H1 (cell line): ENCODE measurements at regions not wholly inside any gene's neighbourhood (a gene's known extent, or its start where the extent isn't known, plus 50 kb on each side); places are given as distances from the start of the nearest gene placed in this dataset.

Source experiments
- CTCF ChIA-PET: fragments of 300-600 bp; sonication (Branson Sonifier 250); formaldehyde crosslinking; loops from one replicate; lab custom pipeline; 2021; ENCODE audit not compliant: partially characterized antibody; lab: Charles Lee
- POLR2A ChIA-PET: fragments of 300-600 bp; sonication (Branson Sonifier 250); formaldehyde crosslinking; loops from one replicate; lab custom pipeline; 2021; ENCODE audit warnings: inconsistent platforms; ENCODE audit not compliant: partially characterized antibody; lab: Charles Lee
- DNase-seq, 2 experiments: peaks; one replicate each; pipeline versions ENCODE4 v3.0.0 to v3.0.0-alpha.2; 2010 to 2022; ENCODE audit warnings: low spot score in 2 of 2, low read depth in 1 of 2, mixed read lengths in 1 of 2
- FAIRE-seq: peaks from 2 replicates; lab custom pipeline; 2011; peaks lifted over from hg19 to GRCh38; lab: Jason Lieb, UNC
- H2AFZ ChIP-seq: 2 replicates; pipeline ENCODE4 v1.8.1; 2012; ENCODE audit warnings: low read length, inconsistent platforms
- H2AK5ac ChIP-seq: 2 replicates; pipeline ENCODE4 v1.6.1; 2013; ENCODE audit warnings: low read depth, low read length
- H2BK120ac ChIP-seq: replicated peaks from 2 replicates; pipeline ENCODE3; 2013; ENCODE audit warnings: low read depth, low read length, inconsistent platforms
- H2BK12ac ChIP-seq: 2 replicates; pipeline ENCODE4 v1.6.1; 2013; ENCODE audit warnings: low read depth, low read length
- H2BK15ac ChIP-seq: 2 replicates; pipeline ENCODE4 v1.6.1; 2013; ENCODE audit warnings: low read length
- H2BK20ac ChIP-seq: 2 replicates; pipeline ENCODE4 v1.6.1; 2013; ENCODE audit warnings: low read length
- H2BK5ac ChIP-seq: 2 replicates; pipeline ENCODE4 v1.6.1; 2013; ENCODE audit warnings: low read depth, low read length
- H3K14ac ChIP-seq: 2 replicates; pipeline ENCODE4 v1.6.1; 2013; ENCODE audit warnings: inconsistent platforms; ENCODE audit not compliant: insufficient read length
- H3K18ac ChIP-seq: 2 replicates; pipeline ENCODE4 v1.6.1; 2013; ENCODE audit warnings: low read length; ENCODE audit errors: extremely low read depth
- H3K23ac ChIP-seq: 2 replicates; pipeline ENCODE4 v1.6.1; 2013; ENCODE audit warnings: inconsistent platforms; ENCODE audit not compliant: insufficient read length
- H3K23me2 ChIP-seq: 2 replicates; pipeline ENCODE4 v1.6.1; 2013; ENCODE audit warnings: low read depth, low read length
- H3K27ac ChIP-seq: 2 replicates; pipeline ENCODE4 v1.6.1; 2011; ENCODE audit warnings: low read depth, low read length, inconsistent platforms
- H3K27me3 ChIP-seq, 4 experiments: replicated peaks in 1 of 4; 1 replicate in 1 of 4; 2 replicates in 3 of 4; pipeline versions ENCODE4 v1.6.1 to v1.8.1; 2011 to 2013; ENCODE audit warnings: low read length in 3 of 4, mild to moderate bottlenecking in 3 of 4, inconsistent platforms in 2 of 4, mixed read lengths in 2 of 4, moderate library complexity in 1 of 4; ENCODE audit not compliant: control insufficient read depth in 3 of 4, insufficient read depth in 3 of 4; ENCODE audit errors: extremely low read depth in 1 of 4
- H3K36me3 ChIP-seq, 4 experiments: 2 replicates each; pipeline versions ENCODE4 v1.6.1 to v1.8.1; 2011 to 2013; ENCODE audit warnings: mild to moderate bottlenecking in 4 of 4, low read length in 3 of 4, moderate library complexity in 2 of 4, control low read depth in 1 of 4, inconsistent platforms in 1 of 4; ENCODE audit not compliant: insufficient read depth in 4 of 4, control insufficient read depth in 2 of 4
- H3K4ac ChIP-seq: replicated peaks from 2 replicates; pipeline ENCODE3; 2013; ENCODE audit warnings: low read length, low read depth, mixed read lengths, inconsistent platforms; ENCODE audit not compliant: insufficient read length
- H3K4me1 ChIP-seq, 4 experiments: replicated peaks in 1 of 4; 1 replicate in 1 of 4; 2 replicates in 3 of 4; pipeline versions ENCODE4 v1.6.1 to v1.8.1; 2011 to 2013; ENCODE audit warnings: low read length in 3 of 4, inconsistent platforms in 2 of 4, mixed read lengths in 1 of 4; ENCODE audit not compliant: insufficient read depth in 4 of 4, control insufficient read depth in 3 of 4
- H3K4me2 ChIP-seq, 2 experiments: 2 replicates each; pipeline versions ENCODE4 v1.6.1 to v1.8.1; 2011 to 2013; ENCODE audit warnings: low read depth in 2 of 2, low read length in 2 of 2, control low read depth in 1 of 2, inconsistent platforms in 1 of 2, mild to moderate bottlenecking in 1 of 2; ENCODE audit not compliant: insufficient read depth in 1 of 2
- H3K4me3 ChIP-seq, 4 experiments: fragments of 200-600, 300-600 bp in 1 of 4; sonication (generic), shearing (Covaris generic), sonication (Bioruptor Twin) in 1 of 4; 2 replicates each; pipeline versions ENCODE4 v1.5.1 to v1.8.1; 2011 to 2016; ENCODE audit warnings: low read length in 4 of 4, low read depth in 3 of 4, control low read depth in 2 of 4, inconsistent platforms in 2 of 4, mild to moderate bottlenecking in 2 of 4, mixed read lengths in 1 of 4, moderate library complexity in 1 of 4; ENCODE audit not compliant: insufficient read depth in 2 of 4; ENCODE audit errors: extremely low read depth in 1 of 4
- H3K56ac ChIP-seq: replicated peaks from 2 replicates; pipeline ENCODE3; 2013; ENCODE audit warnings: low read depth, mild to moderate bottlenecking, mixed read lengths, low read length, inconsistent platforms; ENCODE audit not compliant: insufficient read length
- H3K79me1 ChIP-seq: 2 replicates; pipeline ENCODE4 v1.6.1; 2013; ENCODE audit warnings: low read depth, low read length, control low read depth
- H3K79me2 ChIP-seq, 2 experiments: 2 replicates each; pipeline versions ENCODE4 v1.6.1 to v1.8.1; 2012 to 2013; ENCODE audit warnings: low read length in 2 of 2, mild to moderate bottlenecking in 2 of 2, inconsistent platforms in 1 of 2; ENCODE audit not compliant: insufficient read depth in 2 of 2, control insufficient read depth in 1 of 2
- H3K9ac ChIP-seq, 4 experiments: replicated peaks in 1 of 4; 1 replicate in 1 of 4; 2 replicates in 3 of 4; pipeline versions ENCODE4 v1.6.1 to v1.8.1; 2011 to 2013; ENCODE audit warnings: low read depth in 3 of 4, low read length in 3 of 4, control low read depth in 2 of 4, mild to moderate bottlenecking in 2 of 4, moderate library complexity in 2 of 4, inconsistent platforms in 1 of 4; ENCODE audit errors: extremely low read depth in 1 of 4
- H3K9me3 ChIP-seq, 2 experiments: 2 replicates each; pipeline versions ENCODE4 v1.6.1 to v1.8.1; 2012 to 2013; ENCODE audit warnings: mild to moderate bottlenecking in 2 of 2, moderate library complexity in 2 of 2, control low read depth in 1 of 2, inconsistent platforms in 1 of 2, low read depth in 1 of 2, low read length in 1 of 2, mixed read lengths in 1 of 2; ENCODE audit not compliant: insufficient read depth in 2 of 2
- H4K20me1 ChIP-seq, 2 experiments: replicated peaks in 1 of 2; 2 replicates each; pipeline versions ENCODE3 to v1.8.1; 2011 to 2013; ENCODE audit warnings: inconsistent platforms in 2 of 2, low read length in 2 of 2, mild to moderate bottlenecking in 1 of 2; ENCODE audit not compliant: insufficient read depth in 2 of 2, control insufficient read depth in 1 of 2
- H4K5ac ChIP-seq: 2 replicates; pipeline ENCODE4 v1.6.1; 2013; ENCODE audit warnings: low read length, low read depth, mixed read lengths, inconsistent platforms; ENCODE audit not compliant: insufficient read length
- H4K8ac ChIP-seq: 2 replicates; pipeline ENCODE4 v1.8.0; 2013; ENCODE audit warnings: mild to moderate bottlenecking, moderate library complexity, low read length, inconsistent platforms; ENCODE audit not compliant: insufficient read depth; ENCODE audit errors: extremely low read depth
- H4K91ac ChIP-seq: replicated peaks from 2 replicates; pipeline ENCODE3; 2013; ENCODE audit warnings: low read length, mixed read lengths, inconsistent platforms; ENCODE audit not compliant: insufficient read length
- CHD1 ChIP-seq: IDR thresholded peaks from 2 replicates; pipeline ENCODE4 v1.6.1; 2012; ENCODE audit warnings: low read depth, low read length, improper control_type of control experiment
- EZH2 ChIP-seq: fragments of 200-600 bp; sonication (generic); IDR thresholded peaks from 2 replicates; pipeline ENCODE4 v1.7.1; 2012; ENCODE audit warnings: low read depth, mild to moderate bottlenecking, moderate library complexity, low read length, inconsistent platforms; ENCODE audit not compliant: severe bottlenecking
- GABPA ChIP-seq: IDR thresholded peaks from 2 replicates; pipeline ENCODE4 v1.6.1; 2011; ENCODE audit warnings: mild to moderate bottlenecking, low read length, moderate library complexity, borderline replicate concordance; ENCODE audit not compliant: insufficient read depth
- JUN ChIP-seq: IDR thresholded peaks from 2 replicates; pipeline ENCODE4 v1.6.1; 2011; ENCODE audit warnings: low read depth, mild to moderate bottlenecking, improper control_type of control experiment, low read length
- PHF8 ChIP-seq: fragments of 200-600 bp; sonication (generic); conservative IDR thresholded peaks from 2 replicates; pipeline ENCODE4 v1.7.1; 2012; ENCODE audit warnings: low read depth, mild to moderate bottlenecking, inconsistent platforms, low read length, moderate library complexity
- POLR2AphosphoS5 ChIP-seq: IDR thresholded peaks from 2 replicates; pipeline ENCODE4 v1.6.1; 2011; ENCODE audit warnings: low read depth, low read length
- RAD21 ChIP-seq, 2 experiments: IDR thresholded peaks in 1 of 2; conservative IDR thresholded peaks in 1 of 2; 2 replicates each; pipeline ENCODE4 v1.6.1; 2011; ENCODE audit warnings: low read depth in 2 of 2, low read length in 2 of 2, improper control_type of control experiment in 1 of 2, inconsistent platforms in 1 of 2, mild to moderate bottlenecking in 1 of 2, moderate library complexity in 1 of 2
- RBBP5 ChIP-seq: IDR thresholded peaks from 2 replicates; pipeline ENCODE4 v1.7.1; 2012; ENCODE audit warnings: low read depth, mild to moderate bottlenecking, inconsistent platforms, low read length, moderate library complexity, borderline replicate concordance
- TAF1 ChIP-seq: IDR thresholded peaks from 2 replicates; pipeline ENCODE4 v1.6.1; 2011; ENCODE audit warnings: mild to moderate bottlenecking, low read depth, low read length
- TCF12 ChIP-seq: IDR thresholded peaks from 2 replicates; pipeline ENCODE4 v1.6.1; 2011; ENCODE audit warnings: low read depth, mild to moderate bottlenecking, low read length
- TEAD4 ChIP-seq: IDR thresholded peaks from 2 replicates; pipeline ENCODE4 v1.6.1; 2012; ENCODE audit warnings: low read depth, low read length, inconsistent platforms, mixed read lengths
- WGBS, 2 experiments: shearing (Covaris generic) in 1 of 2; methylation state at CpG; one replicate each; pipeline versions ENCODE4 v1.1.6 to v1.1.7; 2013 to 2015; ENCODE audit warnings: low lambda C conversion rate in 2 of 2, mixed read lengths in 2 of 2, inconsistent platforms in 1 of 2, low coverage in 1 of 2, missing lambda C conversion rate in 1 of 2; ENCODE audit not compliant: insufficient replicate concordance in 2 of 2, insufficient coverage in 1 of 2, insufficient read length in 1 of 2; ENCODE audit errors: extremely low coverage in 1 of 2, missing lambda C conversion rate in 1 of 2; 5-methylcytosine and 5-hydroxymethylcytosine counted together
- TF ChIP-seq, protein P1 (sequence below): IDR thresholded peaks from 2 replicates; pipeline ENCODE4 v1.6.1; 2012; ENCODE audit warnings: inconsistent platforms

DNA sequence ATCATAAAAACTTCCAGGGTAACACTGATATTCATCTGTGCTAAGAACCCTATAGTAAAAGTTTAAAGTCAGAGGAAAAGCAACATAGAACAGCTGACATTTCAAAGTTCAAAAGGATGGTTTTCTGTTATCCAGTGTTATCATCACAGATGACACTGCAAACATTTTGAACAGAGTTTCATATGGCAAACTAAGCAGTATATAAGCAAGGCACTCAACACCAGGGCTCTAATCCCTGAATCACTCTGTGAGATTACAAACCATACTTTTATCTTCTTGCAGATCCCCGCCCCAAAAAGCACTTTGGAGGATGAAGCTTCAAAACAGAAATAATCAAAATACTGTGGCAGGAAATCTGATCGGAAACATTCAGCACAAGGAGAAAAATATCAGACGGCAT lies 508.2 kb upstream of the KIF2B start:
- Histone ChIP-seq H3K14ac (no peak overlapping the region), H2BK5ac (no peak overlapping the region), H3K36me3 (no peaks in the 10 kb centered on the region), H4K8ac (no peak overlapping the region), H3K56ac (no peak overlapping the region), H3K79me2 (no peaks in the 10 kb centered on the region), H3K18ac (no peak overlapping the region), H3K4me3 (no peak overlapping the region), H3K4ac (no peak overlapping the region), H3K4me1 (no peaks in the 10 kb centered on the region), H2BK120ac (no peak overlapping the region), H2BK20ac (no peak overlapping the region), H4K20me1 (no peaks in the 10 kb centered on the region), H3K23me2 (no peaks in the 10 kb centered on the region), H4K91ac (no peak overlapping the region), H3K23ac (no peak overlapping the region), H2AK5ac (no peak overlapping the region), H3K9me3 (peaks cover 2 to 6% of the 10 kb centered on the region in 2 experiments; a peak in 2 of 4 replicates), H2AFZ (no peak overlapping the region), H2BK15ac (no peak overlapping the region), H3K79me1 (no peaks in the 10 kb centered on the region), H3K27me3 (no peaks in the 10 kb centered on the region), H2BK12ac (no peak overlapping the region), H3K27ac (no peak overlapping the region), H3K9ac (no peak overlapping the region), H4K5ac (no peak overlapping the region), H3K4me2 (no peak overlapping the region)
- DNase-seq (no peak), FAIRE-seq (no peak)
- WGBS, 2 experiments = 97% methylated on average over 3 of the region's 3 CpGs; no CpG with 5 or more reads in 1 of the 2 experiments
- POLR2A ChIA-PET = no interaction called here
- CTCF ChIA-PET = interaction anchor here (0.8 kb wide), 1 partner anchor 42 kb away, joined by 4 read pairs; no protein-coding TSS in a partner anchor
- TF ChIP-seq, protein P1, sequence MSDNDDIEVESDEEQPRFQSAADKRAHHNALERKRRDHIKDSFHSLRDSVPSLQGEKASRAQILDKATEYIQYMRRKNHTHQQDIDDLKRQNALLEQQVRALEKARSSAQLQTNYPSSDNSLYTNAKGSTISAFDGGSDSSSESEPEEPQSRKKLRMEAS = no peak
- TF ChIP-seq TCF12 (no peak), TAF1 (no peak), EZH2 (no peak), CHD1 (no peak), GABPA (no peak), POLR2AphosphoS5 (no peak), JUN (no peak), TEAD4 (no peak), PHF8 (no peak), RBBP5 (no peak), RAD21 (IDR thresholded peaks at IDR 0.05 in 1 of 2, conservative IDR thresholded peaks at IDR 0.05 in 1 of 2; ENCODE audit: low read depth in 2 of 2, low read length in 2 of 2) (no peak)
